Upper lobe of left lung (tissue), 4 donors: ENCODE measurements at regions not wholly inside any gene's neighbourhood (a gene's known extent, or its start where the extent isn't known, plus 50 kb on each side); places are given as distances from the start of the nearest gene placed in this dataset.

Experiments used
- EP300 ChIP-seq, 4 donors: sonication (generic); formaldehyde crosslinking; IDR thresholded peaks; one replicate each; pipeline ENCODE4 v1.5.1; 2017; ENCODE audit warnings: antibody characterized with exemption in 4 of 4, control low read depth in 2 of 4
- POLR2A ChIP-seq, 4 donors: fragments of 450-650 bp; IDR thresholded peaks; one replicate each; pipeline ENCODE4 v1.5.1; 2016 to 2017; ENCODE audit warnings: antibody characterized with exemption in 4 of 4, mild to moderate bottlenecking in 2 of 4
- TF ChIP-seq, protein P1 (sequence below), 6 experiments: fragments of 450-650 bp in 4 of 6; fragments of 200-600 bp in 2 of 6; sonication (generic) in 2 of 6; IDR thresholded peaks; one replicate each; pipeline ENCODE4 v1.5.1; 2016 to 2019; ENCODE audit warnings: antibody characterized with exemption in 6 of 6

DNA sequence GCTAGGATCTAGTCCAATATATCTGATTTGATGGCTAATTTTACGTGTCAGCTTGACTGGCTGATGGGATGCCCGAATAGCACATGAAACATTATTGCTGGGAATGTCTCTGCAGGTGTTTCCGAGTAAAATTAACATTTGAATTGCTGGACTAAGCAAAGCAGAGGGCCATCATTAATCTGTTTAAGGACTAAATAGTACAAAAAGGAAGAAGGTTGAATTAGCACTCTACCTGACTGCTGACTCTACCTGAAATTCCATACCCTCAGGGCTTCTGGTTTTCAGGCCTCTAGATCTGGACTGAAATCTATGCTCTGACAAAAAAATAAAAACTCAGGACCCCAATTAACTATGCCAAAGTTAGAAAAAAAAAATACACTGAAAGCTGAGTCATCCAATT, 1021.9 kb downstream of the FAM133A start:
- TF ChIP-seq, protein P1, sequence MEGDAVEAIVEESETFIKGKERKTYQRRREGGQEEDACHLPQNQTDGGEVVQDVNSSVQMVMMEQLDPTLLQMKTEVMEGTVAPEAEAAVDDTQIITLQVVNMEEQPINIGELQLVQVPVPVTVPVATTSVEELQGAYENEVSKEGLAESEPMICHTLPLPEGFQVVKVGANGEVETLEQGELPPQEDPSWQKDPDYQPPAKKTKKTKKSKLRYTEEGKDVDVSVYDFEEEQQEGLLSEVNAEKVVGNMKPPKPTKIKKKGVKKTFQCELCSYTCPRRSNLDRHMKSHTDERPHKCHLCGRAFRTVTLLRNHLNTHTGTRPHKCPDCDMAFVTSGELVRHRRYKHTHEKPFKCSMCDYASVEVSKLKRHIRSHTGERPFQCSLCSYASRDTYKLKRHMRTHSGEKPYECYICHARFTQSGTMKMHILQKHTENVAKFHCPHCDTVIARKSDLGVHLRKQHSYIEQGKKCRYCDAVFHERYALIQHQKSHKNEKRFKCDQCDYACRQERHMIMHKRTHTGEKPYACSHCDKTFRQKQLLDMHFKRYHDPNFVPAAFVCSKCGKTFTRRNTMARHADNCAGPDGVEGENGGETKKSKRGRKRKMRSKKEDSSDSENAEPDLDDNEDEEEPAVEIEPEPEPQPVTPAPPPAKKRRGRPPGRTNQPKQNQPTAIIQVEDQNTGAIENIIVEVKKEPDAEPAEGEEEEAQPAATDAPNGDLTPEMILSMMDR (IDR thresholded peaks at IDR 0.05), result no peak
- TF ChIP-seq EP300 (IDR thresholded peaks at IDR 0.05), result no peak
- TF ChIP-seq POLR2A (IDR thresholded peaks at IDR 0.05), result no peak
